ENCODE measurements at regions not wholly inside any gene's neighbourhood (a gene's known extent, or its start where the extent isn't known, plus 50 kb on each side); places are given as distances from the start of the nearest gene placed in this dataset.

DNA sequence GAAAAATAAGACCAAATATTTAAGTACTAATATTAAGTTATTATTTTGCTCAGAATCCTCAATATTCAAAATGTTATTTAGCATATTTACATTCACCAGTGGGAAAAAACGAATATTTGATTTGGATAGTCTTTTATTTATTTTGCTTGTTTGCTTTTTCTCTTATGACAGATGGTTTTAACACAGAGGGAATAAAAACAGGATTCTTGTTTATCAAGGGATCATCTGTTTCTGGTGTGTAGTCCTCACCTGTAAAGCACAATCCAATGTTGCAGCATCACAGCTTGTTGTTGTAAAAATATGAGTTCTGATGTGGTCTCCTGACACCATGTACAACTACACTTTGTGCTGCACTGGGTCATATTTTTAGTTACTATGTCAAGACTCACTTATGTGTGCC, 103.9 kb downstream of the AVPR1A start:
- TF ChIP-seq EP300 (IDR thresholded peaks at IDR 0.05; ENCODE audit: low read depth) (no peak), POLR2AphosphoS5 (IDR thresholded peaks at IDR 0.05) (no peak)
- TF ChIP-seq, protein P1, sequence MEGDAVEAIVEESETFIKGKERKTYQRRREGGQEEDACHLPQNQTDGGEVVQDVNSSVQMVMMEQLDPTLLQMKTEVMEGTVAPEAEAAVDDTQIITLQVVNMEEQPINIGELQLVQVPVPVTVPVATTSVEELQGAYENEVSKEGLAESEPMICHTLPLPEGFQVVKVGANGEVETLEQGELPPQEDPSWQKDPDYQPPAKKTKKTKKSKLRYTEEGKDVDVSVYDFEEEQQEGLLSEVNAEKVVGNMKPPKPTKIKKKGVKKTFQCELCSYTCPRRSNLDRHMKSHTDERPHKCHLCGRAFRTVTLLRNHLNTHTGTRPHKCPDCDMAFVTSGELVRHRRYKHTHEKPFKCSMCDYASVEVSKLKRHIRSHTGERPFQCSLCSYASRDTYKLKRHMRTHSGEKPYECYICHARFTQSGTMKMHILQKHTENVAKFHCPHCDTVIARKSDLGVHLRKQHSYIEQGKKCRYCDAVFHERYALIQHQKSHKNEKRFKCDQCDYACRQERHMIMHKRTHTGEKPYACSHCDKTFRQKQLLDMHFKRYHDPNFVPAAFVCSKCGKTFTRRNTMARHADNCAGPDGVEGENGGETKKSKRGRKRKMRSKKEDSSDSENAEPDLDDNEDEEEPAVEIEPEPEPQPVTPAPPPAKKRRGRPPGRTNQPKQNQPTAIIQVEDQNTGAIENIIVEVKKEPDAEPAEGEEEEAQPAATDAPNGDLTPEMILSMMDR (IDR thresholded peaks at IDR 0.05), result no peak
